Muscle of back (tissue), 3 donors: ENCODE measurements at regions not wholly inside any gene's neighbourhood (a gene's known extent, or its start where the extent isn't known, plus 50 kb on each side); places are given as distances from the start of the nearest gene placed in this dataset.
"Not testable (repeated sequence)": the region's sequence is repeated elsewhere in the genome, so short reads cannot be mapped to it uniquely, and the experiment has no call there.

Experiments used
- DNase-seq, 3 donors: peaks; one replicate each; pipeline versions ENCODE4 v3.0.0 to v3.0.0-alpha.2; 2013

GRCh38 chr14:105752420-105752819 is 226.0 kb downstream of the TMEM121 start:
- DNase-seq = not testable (repeated sequence)

- DNase-seq = no peak
These were observed 234.4 kb downstream of the TMEM121 start for GRCh38 chr14:105760691-105761344.

GRCh38 chr14:105761345-105761740 is 235.0 kb downstream of the TMEM121 start:
- DNase-seq = not testable (repeated sequence)

DNA sequence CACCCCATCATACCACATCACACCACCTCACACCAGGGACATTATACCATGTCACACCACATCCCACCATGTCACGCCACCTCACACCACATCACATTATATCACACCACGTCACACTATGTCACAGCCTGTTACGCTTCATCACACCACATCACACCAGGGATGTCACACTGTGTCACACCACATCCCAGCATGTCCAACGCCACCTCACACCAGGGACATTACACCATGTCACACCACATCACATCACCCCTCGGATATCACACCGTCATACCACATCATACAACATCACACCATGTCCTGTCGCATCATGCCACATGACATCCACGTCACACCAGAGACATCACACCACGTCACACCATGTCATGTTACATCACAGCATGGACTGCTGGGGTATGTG is 235.5 kb downstream of the TMEM121 start:
- DNase-seq = no peak

GRCh38 chr14:105762262-105762661 is 235.9 kb downstream of the TMEM121 start:
- DNase-seq = not testable (repeated sequence)

GRCh38 chr14:105764254-105764901 is 238.0 kb downstream of the TMEM121 start:
- DNase-seq = not testable (repeated sequence)

DNA sequence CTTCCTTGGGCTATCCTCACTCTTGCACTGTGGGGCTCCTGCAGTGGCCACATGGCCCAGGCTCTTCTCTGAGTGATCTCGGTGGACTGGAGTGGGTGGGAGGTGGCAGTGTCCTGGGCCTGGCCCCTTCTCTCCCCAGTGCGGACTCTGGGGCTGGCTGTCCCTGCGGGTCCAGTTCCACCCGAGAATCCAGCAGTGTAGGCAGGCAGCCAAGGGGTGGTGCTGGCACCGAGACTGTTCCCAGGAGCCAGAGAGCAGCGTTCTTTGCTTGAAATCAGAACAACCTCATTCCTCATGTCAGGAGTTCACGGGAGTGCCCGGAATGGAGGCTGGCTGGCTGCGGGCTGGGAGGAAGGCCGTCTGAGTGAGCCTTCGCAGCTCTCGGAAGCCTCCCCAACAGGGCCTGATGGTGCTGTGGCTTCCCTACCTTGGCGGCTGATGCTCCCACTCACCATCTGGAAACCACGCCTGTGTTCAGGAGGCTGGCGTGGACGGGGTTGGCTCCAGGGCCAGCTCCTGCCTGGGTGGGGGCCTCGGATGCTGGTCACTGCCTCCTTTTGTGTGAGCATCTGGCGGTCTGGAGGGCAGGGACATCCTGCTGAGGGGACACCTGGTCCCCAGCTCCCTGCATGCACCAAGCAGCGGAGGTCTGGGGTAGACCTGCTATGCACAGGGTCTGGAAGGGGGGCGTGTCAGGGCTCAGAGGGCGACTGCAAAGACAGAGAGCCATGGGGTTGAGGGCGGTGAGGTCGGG is 238.9 kb downstream of the TMEM121 start:
- not testable (repeated sequence) for DNase-seq

DNA sequence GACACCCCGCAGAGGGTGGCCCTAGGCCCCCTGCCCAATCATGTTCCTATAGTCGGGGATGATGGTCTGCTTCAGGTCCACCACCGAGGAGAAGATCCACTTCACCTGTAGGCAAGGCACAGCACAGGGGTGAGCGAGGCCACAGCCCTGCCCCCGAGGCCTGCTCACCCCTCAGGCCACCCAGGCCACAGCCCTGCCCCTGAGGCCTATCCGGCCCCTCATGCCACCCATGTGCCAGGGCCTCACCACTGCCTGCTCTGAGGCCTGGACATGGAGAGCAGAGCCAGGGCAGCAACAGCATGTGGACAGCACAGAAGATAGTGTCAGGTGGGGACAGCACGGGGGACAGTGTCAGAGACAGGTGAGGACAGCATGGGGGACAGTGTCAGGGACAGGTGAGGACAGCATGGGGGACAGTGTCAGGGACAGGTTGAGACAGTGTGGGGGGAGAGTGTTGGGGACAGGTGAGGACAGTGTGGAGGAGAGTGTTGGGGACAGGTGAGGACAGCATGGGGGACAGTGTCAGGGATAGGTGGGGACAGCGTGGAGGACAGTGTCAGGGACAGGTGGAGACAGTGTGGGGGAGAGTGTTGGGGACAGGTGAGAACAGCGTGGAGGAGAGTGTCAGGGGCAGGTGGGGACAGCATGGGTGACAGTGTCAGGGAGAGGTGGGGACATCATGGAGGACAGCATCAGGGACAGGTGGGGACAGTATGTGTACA is 239.7 kb downstream of the TMEM121 start:
- no peak for DNase-seq

GRCh38 chr14:105767315-105767714 is 240.9 kb downstream of the TMEM121 start:
- DNase-seq = no peak

DNA sequence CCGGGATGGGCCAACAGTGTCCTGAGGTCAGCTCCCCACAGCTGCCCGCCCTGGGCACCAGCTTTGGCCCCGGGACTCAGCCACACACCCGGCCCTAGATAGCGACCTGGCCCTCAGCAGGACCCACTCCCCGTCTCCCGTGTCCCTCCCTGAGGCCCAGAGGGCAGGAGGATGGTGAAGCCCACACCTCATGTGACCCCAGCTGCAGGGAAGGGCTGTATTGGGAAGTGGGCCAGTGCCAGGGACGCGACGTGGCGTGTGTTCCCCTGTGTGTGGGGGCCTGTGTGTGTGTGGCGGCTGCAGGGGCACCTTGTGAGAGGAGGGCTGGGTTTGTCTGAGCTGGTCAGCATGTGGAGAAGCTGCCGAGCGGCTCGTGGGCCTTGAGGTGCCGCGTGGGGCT is 241.7 kb downstream of the TMEM121 start:
- DNase-seq = not testable (repeated sequence)

DNA sequence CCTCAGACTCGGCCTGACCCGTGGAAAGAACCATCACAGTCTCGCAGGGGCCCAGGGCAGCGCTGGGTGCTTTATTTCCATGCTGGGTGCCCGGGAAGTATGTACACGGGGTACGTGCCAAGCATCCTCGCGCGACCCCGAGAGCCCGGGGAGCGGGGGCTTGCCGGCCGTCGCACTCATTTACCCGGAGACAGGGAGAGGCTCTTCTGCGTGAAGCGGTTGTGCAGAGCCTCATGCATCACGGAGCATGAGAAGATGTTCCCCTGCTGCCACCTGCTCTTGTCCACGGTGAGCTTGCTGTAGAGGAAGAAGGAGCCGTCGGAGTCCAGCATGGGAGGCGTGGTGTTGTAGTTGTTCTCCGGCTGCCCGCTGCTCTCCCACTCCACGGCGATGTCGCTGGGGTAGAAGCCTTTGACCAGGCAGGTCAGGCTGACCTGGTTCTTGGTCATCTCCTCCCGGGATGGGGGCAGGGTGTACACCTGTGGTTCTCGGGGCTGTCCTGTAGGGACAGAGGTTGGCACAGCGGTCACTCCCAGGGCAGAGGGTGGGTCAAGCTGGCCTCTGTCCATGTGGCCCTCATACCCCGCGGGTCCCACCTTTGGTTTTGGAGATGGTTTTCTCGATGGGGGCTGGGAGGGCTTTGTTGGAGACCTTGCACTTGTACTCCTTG is 242.8 kb downstream of the TMEM121 start:
- not testable (repeated sequence) for DNase-seq

DNA sequence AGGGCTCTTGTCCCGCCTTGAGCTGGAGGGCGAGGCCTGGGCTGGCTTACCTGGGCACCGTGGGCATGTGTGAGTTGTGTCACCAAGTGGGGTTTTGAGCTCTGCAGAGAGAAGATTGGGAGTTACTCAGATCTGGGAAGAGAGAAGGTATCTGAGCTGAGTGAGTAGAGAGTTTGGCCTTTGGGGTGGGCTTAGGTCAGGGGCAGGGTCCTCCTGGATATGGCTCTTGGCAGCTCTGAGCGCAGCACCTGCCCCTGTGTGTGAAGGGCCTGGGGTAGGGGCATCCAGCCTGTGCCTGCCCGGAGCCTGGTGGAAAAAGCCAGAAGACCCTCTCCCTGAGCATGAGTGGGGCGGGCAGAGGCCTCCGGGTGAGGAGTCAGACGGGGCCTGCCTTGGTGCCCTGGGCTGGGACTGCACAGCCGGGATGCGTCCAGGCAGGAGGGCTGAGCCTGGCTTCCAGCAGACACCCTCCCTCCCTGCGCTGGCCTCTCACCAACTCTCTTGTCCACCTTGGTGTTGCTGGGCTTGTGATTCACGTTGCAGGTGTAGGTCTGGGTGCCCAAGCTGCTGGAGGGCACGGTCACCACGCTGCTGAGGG is 244.3 kb downstream of the TMEM121 start:
- DNase-seq = not testable (repeated sequence)

DNA sequence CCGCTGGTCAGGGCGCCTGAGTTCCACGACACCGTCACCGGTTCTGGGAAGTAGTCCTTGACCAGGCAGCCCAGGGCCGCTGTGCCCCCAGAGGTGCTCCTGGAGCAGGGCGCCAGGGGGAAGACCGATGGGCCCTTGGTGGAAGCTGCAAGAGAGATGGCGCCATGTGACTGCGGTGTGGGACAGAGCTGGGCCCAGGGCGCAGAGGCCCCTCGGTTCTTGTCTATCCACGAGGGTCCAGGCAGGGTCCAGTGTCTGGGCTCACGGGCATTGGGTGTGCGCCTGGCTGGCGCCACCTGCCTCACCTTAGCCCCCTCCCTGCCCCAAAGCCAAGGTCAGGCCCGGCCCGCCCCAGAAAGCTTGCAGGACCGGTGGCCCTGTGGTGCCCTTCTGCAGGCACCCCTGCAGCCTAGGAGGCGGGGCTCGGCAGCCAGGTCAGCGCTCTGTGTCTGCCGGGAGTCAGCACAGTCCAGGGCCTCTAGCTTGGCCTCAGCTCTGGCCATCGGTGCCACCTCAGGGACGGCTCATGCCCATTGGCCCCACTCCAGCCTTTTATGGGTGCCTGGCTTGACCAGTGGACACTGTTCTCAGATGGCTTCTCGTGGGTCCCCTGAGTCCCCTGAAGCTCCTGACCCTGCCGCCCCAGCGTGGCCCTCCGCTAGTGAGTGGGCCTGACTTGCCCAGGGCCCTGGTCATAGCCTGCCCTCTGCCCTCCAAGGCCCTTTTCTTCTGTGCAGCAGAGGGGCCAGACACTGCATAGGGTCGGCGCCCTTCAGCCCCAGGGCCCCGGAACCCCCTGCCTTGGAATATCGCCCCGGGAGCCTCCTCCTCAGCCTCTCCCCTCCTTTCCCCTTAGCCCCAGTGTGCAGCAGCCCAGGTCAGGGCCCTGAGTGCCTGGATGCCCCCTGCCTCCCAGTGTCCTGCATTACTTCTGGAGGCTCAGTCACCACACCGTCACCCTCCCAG is 245.2 kb downstream of the TMEM121 start:
- not testable (repeated sequence) for DNase-seq

- DNase-seq = not testable (repeated sequence)
These were observed 246.4 kb downstream of the TMEM121 start for GRCh38 chr14:105772710-105773250.

- no peak for DNase-seq
These were observed 247.2 kb downstream of the TMEM121 start for GRCh38 chr14:105773584-105773983.

GRCh38 chr14:105774001-105774400 is 247.6 kb downstream of the TMEM121 start:
- DNase-seq = no peak

GRCh38 chr14:105774585-105775348 is 248.4 kb downstream of the TMEM121 start:
- not testable (repeated sequence) for DNase-seq

- not testable (repeated sequence) for DNase-seq
These were observed 249.1 kb downstream of the TMEM121 start for GRCh38 chr14:105775349-105775923.
